Common myeloid progenitor, CD34-positive (primary cell): ENCODE measurements at regions not wholly inside any gene's neighbourhood (a gene's known extent, or its start where the extent isn't known, plus 50 kb on each side); places are given as distances from the start of the nearest gene placed in this dataset.

Experiments
- CTCF ChIA-PET: fragments of 350-600 bp; sonication (Branson Sonifier 250); formaldehyde crosslinking; loops from one replicate; lab custom pipeline; 2021; ENCODE audit warnings: antibody characterized with exemption; lab: Charles Lee
- POLR2A ChIA-PET: fragments of 350-600 bp; sonication (Branson Sonifier 250); formaldehyde crosslinking; loops from one replicate; lab custom pipeline; 2021; ENCODE audit warnings: antibody characterized with exemption; lab: Charles Lee
- DNase-seq, 3 donors: peaks; one replicate each; pipeline versions ENCODE4 v3.0.0 to v3.0.0-alpha.2; 2013
- H3K27ac ChIP-seq, 2 experiments: 1 replicate in 1 of 2; 2 replicates in 1 of 2; pipeline ENCODE4 v1.7.0; 2013; ENCODE audit warnings: inconsistent platforms in 2 of 2, low read length in 2 of 2, mild to moderate bottlenecking in 2 of 2, low read depth in 1 of 2, moderate library complexity in 1 of 2; ENCODE audit not compliant: severe bottlenecking in 2 of 2, insufficient read depth in 1 of 2, poor library complexity in 1 of 2
- H3K27me3 ChIP-seq, 5 experiments: replicated peaks in 2 of 5; 1 replicate in 3 of 5; 2 replicates in 2 of 5; pipeline versions ENCODE4 v1.6.1 to v1.7.0; 2013; ENCODE audit warnings: low read length in 4 of 5, mild to moderate bottlenecking in 2 of 5, moderate library complexity in 2 of 5, inconsistent platforms in 1 of 5; ENCODE audit not compliant: insufficient read depth in 5 of 5, control insufficient read depth in 4 of 5
- H3K36me3 ChIP-seq, 4 experiments: 1 replicate in 2 of 4; 2 replicates in 2 of 4; pipeline versions ENCODE4 v1.6.1 to v1.7.0; 2013; ENCODE audit warnings: low read length in 3 of 4, control low read depth in 1 of 4, mild to moderate bottlenecking in 1 of 4; ENCODE audit not compliant: control insufficient read depth in 4 of 4, insufficient read depth in 4 of 4
- H3K4me1 ChIP-seq, 4 experiments: 1 replicate in 3 of 4; 2 replicates in 1 of 4; pipeline versions ENCODE4 v1.6.1 to v1.7.1; 2013; ENCODE audit warnings: low read length in 3 of 4, mild to moderate bottlenecking in 3 of 4, control low read depth in 1 of 4, inconsistent platforms in 1 of 4, moderate library complexity in 1 of 4; ENCODE audit not compliant: control insufficient read depth in 4 of 4, insufficient read depth in 4 of 4; ENCODE audit errors: control extremely low read depth in 1 of 4
- H3K4me3 ChIP-seq, 7 experiments: 1 replicate in 4 of 7; 2 replicates in 3 of 7; pipeline versions ENCODE4 v1.5.1 to v1.7.0; 2013; ENCODE audit warnings: mild to moderate bottlenecking in 7 of 7, low read length in 6 of 7, moderate library complexity in 6 of 7, inconsistent platforms in 2 of 7, low read depth in 2 of 7, control low read depth in 1 of 7; ENCODE audit not compliant: insufficient read depth in 4 of 7, control insufficient read depth in 1 of 7; ENCODE audit errors: extremely low read depth in 1 of 7
- H3K9me3 ChIP-seq, 5 experiments: 1 replicate in 4 of 5; 2 replicates in 1 of 5; pipeline versions ENCODE4 v1.6.1 to v1.7.1; 2013; ENCODE audit warnings: low read length in 4 of 5, mild to moderate bottlenecking in 2 of 5, inconsistent platforms in 1 of 5, low read depth in 1 of 5, moderate library complexity in 1 of 5; ENCODE audit not compliant: control insufficient read depth in 4 of 5, insufficient read depth in 2 of 5; ENCODE audit errors: control extremely low read depth in 1 of 5
- WGBS: methylation state at CpG from one replicate; pipeline ENCODE4 v1.1.5; 2013; ENCODE audit not compliant: insufficient coverage; 5-methylcytosine and 5-hydroxymethylcytosine counted together

- WGBS: 85% methylated on average over 17 of the region's 25 CpGs
- ChIA-PET CTCF (no interaction called here), POLR2A (no interaction called here)
- peaks cover 0 to 29% (median 5%) of the 10 kb centered on the region in 5 experiments for H3K27me3 ChIP-seq
- H3K4me3 ChIP-seq: no peak overlapping the region
- no peak for DNase-seq
- H3K27ac ChIP-seq: no peak overlapping the region
- no peaks in the 10 kb centered on the region for H3K9me3 ChIP-seq
- H3K4me1 ChIP-seq: peaks cover 0 to 2% (median 0%) of the 10 kb centered on the region in 4 experiments
- no peaks in the 10 kb centered on the region for H3K36me3 ChIP-seq
Measured at GRCh38 chr6:167506443-167507301, 181.8 kb downstream of the TTLL2 start.

- no peak for DNase-seq
- ChIA-PET POLR2A (no interaction called here), CTCF (no interaction called here)
- peaks cover 0 to 5% (median 0%) of the 10 kb centered on the region in 4 experiments for H3K4me1 ChIP-seq
- no peak overlapping the region for H3K4me3 ChIP-seq
- H3K27me3 ChIP-seq: peaks cover 0 to 25% (median 5%) of the 10 kb centered on the region in 5 experiments
- H3K36me3 ChIP-seq: no peaks in the 10 kb centered on the region
- H3K27ac ChIP-seq: no peak overlapping the region
- WGBS: 95% methylated on average over 11 of the region's 15 CpGs
- no peaks in the 10 kb centered on the region for H3K9me3 ChIP-seq
Measured at GRCh38 chr6:167507376-167507945, 182.6 kb downstream of the TTLL2 start.

- DNase-seq: no peak
- 92% methylated on average over 26 of the region's 29 CpGs for WGBS
- ChIA-PET CTCF (no interaction called here), POLR2A (no interaction called here)
- Histone ChIP-seq H3K27ac (no peak overlapping the region), H3K4me3 (no peak overlapping the region), H3K9me3 (no peaks in the 10 kb centered on the region), H3K27me3 (peaks cover 0 to 20% (median 5%) of the 10 kb centered on the region in 5 experiments), H3K4me1 (peaks cover 0 to 18% (median under 1%) of the 10 kb centered on the region in 4 experiments), H3K36me3 (no peaks in the 10 kb centered on the region)
Measured at GRCh38 chr6:167508919-167509852, 184.3 kb downstream of the TTLL2 start.

- Histone ChIP-seq H3K36me3 (no peaks in the 10 kb centered on the region), H3K27ac (no peak overlapping the region), H3K4me1 (peaks cover 0 to 18% (median under 1%) of the 10 kb centered on the region in 4 experiments), H3K27me3 (peaks cover 0 to 22% (median 5%) of the 10 kb centered on the region in 5 experiments), H3K4me3 (no peak overlapping the region), H3K9me3 (no peaks in the 10 kb centered on the region)
- 94% methylated on average over 7 of the region's 10 CpGs for WGBS
- no peak for DNase-seq
- ChIA-PET POLR2A (no interaction called here), CTCF (no interaction called here)
Measured at GRCh38 chr6:167509853-167510220, 185.0 kb downstream of the TTLL2 start.

GRCh38 chr6:167510648-167511047 is 185.8 kb downstream of the TTLL2 start:
- POLR2A ChIA-PET: no interaction called here
- Histone ChIP-seq H3K4me1 (peaks cover 0 to 18% (median under 1%) of the 10 kb centered on the region in 4 experiments), H3K27ac (no peak overlapping the region), H3K9me3 (no peaks in the 10 kb centered on the region), H3K36me3 (no peaks in the 10 kb centered on the region), H3K4me3 (no peak overlapping the region), H3K27me3 (peaks cover 0 to 25% (median 5%) of the 10 kb centered on the region in 5 experiments)
- no peak for DNase-seq
- CTCF ChIA-PET: no interaction called here
- WGBS: 96% methylated on average over 6 of the region's 11 CpGs

- CTCF ChIA-PET: interaction anchor here (0.9 kb wide), 1 partner anchor 12 kb away, joined by 3 read pairs; no protein-coding TSS in a partner anchor
- peak; percentile 29 to 83 (median 81) for DNase-seq
- 39% methylated on average over 8 of the region's 11 CpGs for WGBS
- Histone ChIP-seq H3K4me1 (peaks cover 0 to 17% (median under 1%) of the 10 kb centered on the region in 4 experiments), H3K27me3 (peaks cover 0 to 13% (median 5%) of the 10 kb centered on the region in 5 experiments), H3K27ac (no peak overlapping the region), H3K36me3 (no peaks in the 10 kb centered on the region), H3K9me3 (no peaks in the 10 kb centered on the region), H3K4me3 (no peak overlapping the region)
- POLR2A ChIA-PET: no interaction called here
Measured at GRCh38 chr6:167512696-167513375, 187.9 kb downstream of the TTLL2 start.
